ENCODE measurements at regions not wholly inside any gene's neighbourhood (a gene's known extent, or its start where the extent isn't known, plus 50 kb on each side); places are given as distances from the start of the nearest gene placed in this dataset.
"Not testable (repeated sequence)": the region's sequence is repeated elsewhere in the genome, so short reads cannot be mapped to it uniquely, and the experiment has no call there.

GRCh38 chr3:177461765-177462164 lies 264.5 kb upstream of the TBL1XR1 start:
- H4K20me1 ChIP-seq (replicated peaks; ENCODE audit: control insufficient read depth, extremely low read depth, insufficient read depth, low read length) = no peaks in the 10 kb centered on the region
- ChIA-PET POLR2A (no interaction called here), CTCF (interaction anchor here (1.2 kb wide), 1 partner anchor 11 kb away, joined by 3 read pairs; no protein-coding TSS in a partner anchor)
- H2AFZ ChIP-seq (ENCODE audit: low read depth, low read length) = no peak overlapping the region
- no peak for DNase-seq (ENCODE audit: low read depth, low spot score)
- no peaks in the 10 kb centered on the region for H3K27me3 ChIP-seq (ENCODE audit: control insufficient read depth in 2 of 2, insufficient read depth in 2 of 2, low read length in 2 of 2)
- H3K9me1 ChIP-seq (replicated peaks; ENCODE audit: control insufficient read depth, extremely low read depth, insufficient read depth, low read length) = no peaks in the 10 kb centered on the region
- H3K27ac ChIP-seq (ENCODE audit: insufficient read depth, low read depth, low read length) = no peak overlapping the region
- no peak for FAIRE-seq
- H3K4me2 ChIP-seq (ENCODE audit: insufficient read depth, low read length) = no peak overlapping the region
- no peak overlapping the region for H3K9ac ChIP-seq (replicated peaks; ENCODE audit: extremely low read depth, insufficient read depth, low read length)
- dilution Hi-C loops (cut with MboI; ENCODE audit: extremely low pct_ligation_motif_present, low sequenced_read_pairs) = no loop called here
- H3K79me2 ChIP-seq (ENCODE audit: control insufficient read depth, insufficient read depth, low read length) = no peaks in the 10 kb centered on the region
- no peaks in the 10 kb centered on the region for H3K9me3 ChIP-seq (replicated peaks; ENCODE audit: control insufficient read depth, insufficient read depth, low read length)
- TF ChIP-seq CTCF (IDR thresholded peaks at IDR 0.05; ENCODE audit: extremely low read depth in 1 of 2, insufficient read depth in 1 of 2, low read depth in 1 of 2, low read length in 2 of 2) = no peak
- no TSS peak for BruUV-seq (replicated peaks)
- no peaks in the 10 kb centered on the region for H3K4me1 ChIP-seq (ENCODE audit: control insufficient read depth, extremely low read depth, insufficient read depth, low read length)
- no peaks in the 10 kb centered on the region for H3K36me3 ChIP-seq (ENCODE audit: control insufficient read depth in 2 of 2, extremely low read depth in 1 of 2, insufficient read depth in 2 of 2, low read length in 2 of 2)
- H3K4me3 ChIP-seq (replicated peaks in 1 of 3; ENCODE audit: insufficient read depth in 1 of 3, low read depth in 1 of 3, low read length in 3 of 3) = no peak overlapping the region
- intact Hi-C loops (cut with micrococcal nuclease) = no loop called here

GRCh38 chr3:177463341-177463740 lies 266.1 kb upstream of the TBL1XR1 start:
- H3K9ac ChIP-seq (replicated peaks; ENCODE audit: extremely low read depth, insufficient read depth, low read length); intact Hi-C loops (cut with micrococcal nuclease); H4K20me1 ChIP-seq (replicated peaks; ENCODE audit: control insufficient read depth, extremely low read depth, insufficient read depth, low read length); H3K27ac ChIP-seq (ENCODE audit: insufficient read depth, low read depth, low read length); H3K4me2 ChIP-seq (ENCODE audit: insufficient read depth, low read length); H2AFZ ChIP-seq (ENCODE audit: low read depth, low read length); H3K36me3 ChIP-seq (ENCODE audit: control insufficient read depth in 2 of 2, extremely low read depth in 1 of 2, insufficient read depth in 2 of 2, low read length in 2 of 2); DNase-seq (ENCODE audit: low read depth, low spot score); BruUV-seq (replicated peaks); H3K27me3 ChIP-seq (ENCODE audit: control insufficient read depth in 2 of 2, insufficient read depth in 2 of 2, low read length in 2 of 2); H3K4me3 ChIP-seq (replicated peaks in 1 of 3; ENCODE audit: insufficient read depth in 1 of 3, low read depth in 1 of 3, low read length in 3 of 3); H3K9me3 ChIP-seq (replicated peaks; ENCODE audit: control insufficient read depth, insufficient read depth, low read length); H3K9me1 ChIP-seq (replicated peaks; ENCODE audit: control insufficient read depth, extremely low read depth, insufficient read depth, low read length); H3K79me2 ChIP-seq (ENCODE audit: control insufficient read depth, insufficient read depth, low read length); H3K4me1 ChIP-seq (ENCODE audit: control insufficient read depth, extremely low read depth, insufficient read depth, low read length); POLR2A ChIA-PET; FAIRE-seq; dilution Hi-C loops (cut with MboI; ENCODE audit: extremely low pct_ligation_motif_present, low sequenced_read_pairs): not testable (repeated sequence)
- CTCF ChIA-PET = interaction anchor here (1.2 kb wide), 1 partner anchor 14 kb away, joined by 3 read pairs; no protein-coding TSS in a partner anchor
